Lung (tissue), 11 donors: ENCODE measurements at regions not wholly inside any gene's neighbourhood (a gene's known extent, or its start where the extent isn't known, plus 50 kb on each side); places are given as distances from the start of the nearest gene placed in this dataset.

Source experiments
- ATAC-seq: fragments of 200-7000 bp; cut with Tn5 transposase; one replicate; pipeline ENCODE4 v1.9.1; 2020; ENCODE audit warnings: moderate number of reproducible peaks; ENCODE audit not compliant: insufficient read depth, low FRiP score
- DNase-seq, 3 donors: peaks; one replicate each; pipeline ENCODE4 v3.0.0-alpha.2; 2013 to 2017
- H3K27ac ChIP-seq, 2 donors: one replicate each; pipeline ENCODE4 v1.5.1; 2013; ENCODE audit warnings: mild to moderate bottlenecking in 2 of 2, moderate library complexity in 2 of 2, control low read depth in 1 of 2, inconsistent platforms in 1 of 2, low read depth in 1 of 2, low read length in 1 of 2
- H3K27me3 ChIP-seq, 3 donors: one replicate each; pipeline ENCODE4 v1.5.1; 2013; ENCODE audit warnings: low read length in 2 of 3; ENCODE audit not compliant: control insufficient read depth in 3 of 3, insufficient read depth in 3 of 3
- H3K36me3 ChIP-seq, 4 donors: one replicate each; pipeline ENCODE4 v1.5.1; 2013; ENCODE audit warnings: low read length in 4 of 4, mild to moderate bottlenecking in 1 of 4, moderate library complexity in 1 of 4; ENCODE audit not compliant: control insufficient read depth in 4 of 4, insufficient read depth in 4 of 4
- H3K4me1 ChIP-seq, 5 donors: one replicate each; pipeline ENCODE4 v1.5.1; 2013; ENCODE audit warnings: low read length in 5 of 5, mild to moderate bottlenecking in 2 of 5, moderate library complexity in 1 of 5; ENCODE audit not compliant: control insufficient read depth in 5 of 5, insufficient read depth in 5 of 5
- H3K4me3 ChIP-seq: one replicate; pipeline ENCODE4 v1.5.1; 2013; ENCODE audit warnings: mild to moderate bottlenecking, control low read depth, moderate library complexity
- H3K9ac ChIP-seq, 2 donors: one replicate each; pipeline ENCODE4 v1.5.1; 2013; ENCODE audit warnings: low read length in 2 of 2, control low read depth in 1 of 2; ENCODE audit not compliant: insufficient read depth in 1 of 2
- H3K9me3 ChIP-seq, 4 donors: one replicate each; pipeline ENCODE4 v1.5.1; 2013; ENCODE audit warnings: low read length in 3 of 4, mild to moderate bottlenecking in 1 of 4, moderate library complexity in 1 of 4; ENCODE audit not compliant: control insufficient read depth in 4 of 4, insufficient read depth in 3 of 4
- WGBS, 2 donors: extraction: QIAGEN DNeasy Blood & Tissue Kit; methylation state at CpG; one replicate each; pipeline ENCODE4 v1.1.7; 2013; 5-methylcytosine and 5-hydroxymethylcytosine counted together
- TF ChIP-seq, protein P1 (sequence below): IDR thresholded peaks from 2 replicates; pipeline ENCODE4 v1.5.1; 2012; ENCODE audit warnings: mild to moderate bottlenecking; ENCODE audit errors: control extremely low read depth, extremely low read depth
- donor health status: control.
- donor health status: control.
- donor health status: Bipolar disorder and iron deficiency.
- donor health status: healthy.
- donor health status: DM: yes; HTN: yes; CAD: no.

DNA sequence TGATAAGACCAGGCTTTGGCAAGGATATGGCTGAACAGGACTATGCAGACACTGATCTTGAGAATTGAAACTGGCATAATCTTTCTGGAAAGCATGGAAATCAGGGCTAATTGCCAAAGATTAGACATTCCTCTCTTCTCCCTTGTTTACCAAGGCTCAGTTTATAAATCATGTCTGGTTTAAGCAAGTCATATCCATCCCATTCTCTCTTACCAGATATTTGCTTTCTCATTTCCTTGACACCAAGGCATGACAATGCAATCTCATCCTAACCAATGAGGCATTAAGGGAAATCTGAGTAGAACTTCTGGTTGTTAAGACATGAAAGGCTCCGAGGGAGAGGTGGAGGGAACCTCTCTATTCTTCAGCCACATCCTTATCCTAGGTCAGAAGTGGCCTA is 110.3 kb upstream of the CEP85L start:
- Histone ChIP-seq H3K27me3 (no peaks in the 10 kb centered on the region), H3K4me3 (no peak overlapping the region), H3K9me3 (no peaks in the 10 kb centered on the region), H3K4me1 (no peaks in the 10 kb centered on the region), H3K27ac (no peak overlapping the region), H3K36me3 (no peaks in the 10 kb centered on the region), H3K9ac (no peak overlapping the region)
- ATAC-seq = no peak
- TF ChIP-seq, protein P1, sequence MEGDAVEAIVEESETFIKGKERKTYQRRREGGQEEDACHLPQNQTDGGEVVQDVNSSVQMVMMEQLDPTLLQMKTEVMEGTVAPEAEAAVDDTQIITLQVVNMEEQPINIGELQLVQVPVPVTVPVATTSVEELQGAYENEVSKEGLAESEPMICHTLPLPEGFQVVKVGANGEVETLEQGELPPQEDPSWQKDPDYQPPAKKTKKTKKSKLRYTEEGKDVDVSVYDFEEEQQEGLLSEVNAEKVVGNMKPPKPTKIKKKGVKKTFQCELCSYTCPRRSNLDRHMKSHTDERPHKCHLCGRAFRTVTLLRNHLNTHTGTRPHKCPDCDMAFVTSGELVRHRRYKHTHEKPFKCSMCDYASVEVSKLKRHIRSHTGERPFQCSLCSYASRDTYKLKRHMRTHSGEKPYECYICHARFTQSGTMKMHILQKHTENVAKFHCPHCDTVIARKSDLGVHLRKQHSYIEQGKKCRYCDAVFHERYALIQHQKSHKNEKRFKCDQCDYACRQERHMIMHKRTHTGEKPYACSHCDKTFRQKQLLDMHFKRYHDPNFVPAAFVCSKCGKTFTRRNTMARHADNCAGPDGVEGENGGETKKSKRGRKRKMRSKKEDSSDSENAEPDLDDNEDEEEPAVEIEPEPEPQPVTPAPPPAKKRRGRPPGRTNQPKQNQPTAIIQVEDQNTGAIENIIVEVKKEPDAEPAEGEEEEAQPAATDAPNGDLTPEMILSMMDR = no peak
- no peak for DNase-seq
- WGBS, 2 donors = 32 to 61% methylated on average over 1 of the region's 1 CpG

DNA sequence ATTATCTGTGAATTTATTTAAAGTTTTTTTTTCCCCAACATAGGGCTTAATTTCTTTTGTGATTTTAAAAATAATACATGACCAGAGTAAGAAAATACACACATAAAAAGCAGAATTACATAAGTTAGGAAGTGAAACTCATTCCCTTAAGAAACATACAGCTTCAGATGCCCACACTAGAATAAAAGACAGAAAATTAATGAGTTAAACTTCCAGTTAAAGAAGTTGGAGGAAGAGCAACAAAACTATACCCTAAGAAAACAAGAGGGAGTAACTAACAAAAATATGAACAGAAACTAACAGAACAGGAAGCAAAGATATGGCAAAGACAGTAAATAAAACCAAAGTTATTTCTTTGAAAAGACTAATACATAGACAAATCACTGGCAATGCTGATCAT is 107.6 kb upstream of the CEP85L start:
- DNase-seq = no peak
- H3K27ac ChIP-seq = no peak overlapping the region
- TF ChIP-seq, protein P1 = no peak

DNA sequence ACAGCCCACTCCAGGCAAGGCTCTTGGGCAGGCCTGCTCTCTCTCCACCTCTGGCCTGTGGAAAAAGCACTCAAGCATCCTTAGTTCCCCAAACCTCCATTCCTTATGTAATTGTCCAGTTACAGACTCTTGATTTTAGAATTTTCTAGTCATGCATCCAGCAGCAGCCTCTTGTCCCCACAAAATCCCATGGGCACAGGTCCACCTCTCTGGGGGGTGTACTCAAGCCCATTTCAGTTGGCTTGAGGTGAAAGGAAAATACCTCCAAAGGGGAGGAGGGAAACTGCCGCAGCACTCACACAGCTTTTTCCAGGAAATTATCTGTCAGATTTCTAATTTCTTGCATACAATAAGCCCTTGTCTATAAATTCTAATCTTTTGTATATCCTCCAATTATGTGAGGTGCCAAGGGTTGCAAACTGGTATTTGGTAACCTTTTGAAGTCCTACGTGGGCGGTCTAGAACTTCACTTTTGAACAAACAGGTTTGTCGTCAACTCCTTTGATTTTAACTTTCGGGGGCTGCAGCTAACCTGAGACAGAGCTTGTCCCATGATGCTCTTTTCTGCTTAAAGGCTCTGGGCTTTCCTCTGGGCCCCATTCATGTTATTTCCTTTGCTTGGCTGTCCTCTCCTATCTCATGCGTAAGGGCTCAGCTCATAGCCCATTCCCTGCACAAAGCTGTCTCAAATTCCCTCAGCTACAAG is 104.7 kb upstream of the CEP85L start:
- Histone ChIP-seq H3K9ac (no peak overlapping the region), H3K27ac (no peak overlapping the region), H3K36me3 (no peaks in the 10 kb centered on the region), H3K4me1 (no peaks in the 10 kb centered on the region), H3K27me3 (no peaks in the 10 kb centered on the region), H3K9me3 (no peaks in the 10 kb centered on the region), H3K4me3 (no peak overlapping the region)
- whole genome bisulfite sequencing, 2 donors = 84 to 90% methylated on average over 6 of the region's 6 CpGs
- TF ChIP-seq, protein P1 = no peak
- ATAC-seq (no peak), DNase-seq (no peak)

More for the DNA sequence above, 107.6 kb upstream of the CEP85L start:
- no peak for ATAC-seq
- Histone ChIP-seq H3K9me3 (no peaks in the 10 kb centered on the region), H3K27me3 (no peaks in the 10 kb centered on the region), H3K9ac (no peak overlapping the region), H3K4me3 (no peak overlapping the region), H3K4me1 (no peaks in the 10 kb centered on the region), H3K36me3 (no peaks in the 10 kb centered on the region)

DNA sequence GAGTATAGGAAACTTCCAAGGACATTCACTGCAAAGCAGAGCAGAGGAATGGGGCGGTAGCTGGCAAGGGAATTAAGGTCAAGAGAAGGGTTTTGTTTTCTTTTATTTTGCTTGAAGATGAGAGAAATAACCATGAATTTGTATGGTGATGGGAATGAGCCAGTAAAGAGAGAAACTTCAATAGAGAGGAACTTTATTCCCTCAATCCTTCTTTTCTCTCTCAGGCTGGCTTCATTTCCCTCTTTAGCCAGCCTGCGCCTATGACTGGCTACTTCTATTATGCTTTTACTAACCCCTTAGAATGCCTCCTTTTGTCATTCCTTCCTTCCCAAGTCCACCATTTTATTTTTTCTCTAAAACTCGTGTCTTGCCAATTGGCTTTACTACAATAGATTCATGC is 101.4 kb upstream of the CEP85L start:
- DNase-seq (no peak), ATAC-seq (no peak)
- Histone ChIP-seq H3K9me3 (no peaks in the 10 kb centered on the region), H3K36me3 (no peaks in the 10 kb centered on the region), H3K27me3 (no peaks in the 10 kb centered on the region), H3K4me3 (no peak overlapping the region), H3K4me1 (peaks cover 0 to 6% (median 5%) of the 10 kb centered on the region in 5 donors), H3K27ac (no peak overlapping the region), H3K9ac (no peak overlapping the region)
- TF ChIP-seq, protein P1 = no peak
- WGBS, 2 donors = 92 to 93% methylated on average over 3 of the region's 3 CpGs
